CD4-positive, alpha-beta T cell treated with Interleukin-2 at 100 ng/mL for 4 hours (primary cell): ENCODE measurements at regions not wholly inside any gene's neighbourhood (a gene's known extent, or its start where the extent isn't known, plus 50 kb on each side); places are given as distances from the start of the nearest gene placed in this dataset.
"Not testable (repeated sequence)": the region's sequence is repeated elsewhere in the genome, so short reads cannot be mapped to it uniquely, and the experiment has no call there.

Experiments
- DNase-seq: peaks from one replicate; pipeline ENCODE4 v3.0.0-alpha.2; 2020; ENCODE audit warnings: low spot score

- no peak for DNase-seq
Observed at GRCh38 chr21:36596174-36596573, 102.7 kb upstream of the SIM2 start.

GRCh38 chr21:36601362-36601761, 97.6 kb upstream of the SIM2 start:
- DNase-seq = no peak

GRCh38 chr21:36602735-36603134, 96.2 kb upstream of the SIM2 start:
- no peak for DNase-seq

DNA sequence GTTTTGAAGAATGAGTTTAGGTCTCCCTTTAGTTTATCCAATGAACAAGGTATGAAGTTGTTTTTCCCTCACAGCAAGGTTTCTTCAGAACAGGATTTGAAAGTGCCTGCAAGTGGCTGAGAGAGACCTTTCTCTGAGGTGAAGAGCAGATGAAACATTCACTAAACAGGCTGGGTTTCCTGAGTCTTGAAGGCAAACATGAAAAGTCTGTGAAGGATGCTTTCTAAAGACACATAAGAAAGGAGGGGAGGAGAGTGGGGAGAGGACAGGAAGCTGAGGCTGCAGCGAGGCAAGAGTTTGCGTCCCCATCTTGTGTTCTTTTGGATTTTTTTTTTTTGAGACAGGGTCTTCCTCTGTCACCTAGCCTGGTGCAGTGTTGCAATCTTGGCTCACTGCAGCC, 95.7 kb upstream of the SIM2 start:
- no peak for DNase-seq

- no peak for DNase-seq
Observed at GRCh38 chr21:36605426-36605825, 93.5 kb upstream of the SIM2 start.

GRCh38 chr21:36606287-36606982, 92.5 kb upstream of the SIM2 start:
- no peak for DNase-seq

GRCh38 chr21:36606983-36607325, 92.0 kb upstream of the SIM2 start:
- no peak for DNase-seq

DNA sequence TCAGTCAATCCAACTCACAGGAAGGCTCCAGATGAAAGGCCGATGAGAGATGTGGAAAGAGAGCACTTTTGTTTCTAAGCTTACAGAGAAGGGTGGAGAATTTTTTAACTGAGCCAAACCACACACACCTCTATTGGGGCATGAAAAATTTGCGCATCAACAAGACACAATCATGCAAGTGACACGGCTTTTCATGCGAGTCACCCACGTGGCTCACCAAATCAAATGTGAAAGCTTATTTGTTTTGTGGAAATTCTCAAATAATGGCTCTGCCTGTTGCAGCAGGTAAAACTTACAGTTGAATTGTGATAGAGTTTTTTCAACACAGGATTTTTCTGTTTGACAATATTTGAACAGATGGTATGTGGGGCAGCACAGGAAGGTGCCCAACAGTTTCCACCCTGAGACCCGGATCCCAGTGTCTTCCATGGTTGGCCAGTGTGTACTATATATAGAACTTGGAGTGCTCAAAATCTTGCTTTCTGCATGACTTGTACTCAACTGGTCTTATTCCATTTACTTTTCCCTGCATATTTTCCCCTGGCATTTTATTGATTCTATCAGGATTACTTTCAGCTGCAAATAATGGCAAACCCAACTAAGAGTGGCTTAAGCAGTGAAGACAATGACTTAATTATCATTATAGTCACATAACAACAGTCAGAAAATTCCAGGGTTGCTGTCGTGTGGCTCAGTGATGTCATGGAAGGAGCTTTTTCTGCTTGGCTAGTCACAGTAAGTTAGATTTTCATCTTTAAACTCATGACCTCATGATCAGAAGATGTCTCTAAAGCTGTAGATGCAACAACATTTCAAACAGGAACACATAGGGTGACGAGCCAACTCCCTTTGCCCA, 90.6 kb upstream of the SIM2 start:
- DNase-seq = no peak

DNA sequence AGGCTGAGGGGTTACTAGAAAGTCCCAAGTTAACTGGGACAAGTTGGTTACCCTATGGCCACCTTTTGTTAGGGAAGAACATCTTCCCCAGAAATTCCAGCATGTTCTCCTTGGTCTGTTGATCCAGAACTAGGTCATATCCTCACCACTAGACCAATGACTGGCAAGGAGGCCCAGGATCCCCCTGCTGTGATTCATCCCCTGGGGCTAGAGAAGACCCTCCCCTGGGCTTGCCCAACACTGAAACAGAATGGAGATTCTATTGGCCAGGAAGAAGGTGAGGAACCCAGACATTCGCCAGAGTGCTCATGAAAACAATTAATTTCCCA, 90.1 kb upstream of the SIM2 start:
- DNase-seq = no peak

DNA sequence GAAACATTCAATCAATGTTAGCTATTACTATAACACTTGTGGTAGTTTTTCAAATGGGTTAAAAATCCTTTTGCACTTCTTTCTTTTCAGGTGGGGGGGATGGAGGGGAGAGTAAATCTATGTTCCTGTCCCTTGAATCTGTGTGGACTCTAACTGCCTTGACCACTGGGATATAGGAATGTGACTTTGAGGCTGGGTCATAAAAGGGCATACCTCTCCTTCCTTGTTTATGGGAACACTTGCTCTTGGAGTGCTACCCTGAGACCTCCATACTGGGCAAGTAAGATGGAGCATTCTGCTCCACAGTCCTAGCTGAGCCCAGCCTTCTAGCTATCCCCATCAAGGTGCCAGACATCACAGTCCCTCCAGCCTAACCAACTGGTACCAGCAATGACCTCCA, 89.3 kb upstream of the SIM2 start:
- no peak for DNase-seq

- DNase-seq = no peak
Observed at GRCh38 chr21:36610201-36610600, 88.7 kb upstream of the SIM2 start.

DNA sequence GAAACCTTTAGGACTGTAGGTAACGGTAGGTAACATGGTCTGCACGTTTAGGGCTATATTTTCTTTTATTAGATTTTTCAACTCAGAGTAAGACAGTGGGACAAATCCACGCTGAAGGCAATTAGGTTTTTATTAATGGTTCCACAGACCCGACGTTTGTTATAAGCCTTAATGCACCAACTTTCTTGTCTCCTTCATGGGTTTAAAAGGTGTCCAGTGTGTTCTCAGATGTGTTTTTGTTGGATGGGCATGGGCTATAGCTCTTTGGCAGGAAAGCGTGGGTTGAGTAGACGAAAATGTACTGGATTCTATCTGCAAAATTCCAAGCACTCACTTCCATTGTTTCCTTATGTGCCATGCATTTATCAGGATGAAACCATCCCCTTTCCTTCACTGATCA, 88.0 kb upstream of the SIM2 start:
- DNase-seq = no peak

DNA sequence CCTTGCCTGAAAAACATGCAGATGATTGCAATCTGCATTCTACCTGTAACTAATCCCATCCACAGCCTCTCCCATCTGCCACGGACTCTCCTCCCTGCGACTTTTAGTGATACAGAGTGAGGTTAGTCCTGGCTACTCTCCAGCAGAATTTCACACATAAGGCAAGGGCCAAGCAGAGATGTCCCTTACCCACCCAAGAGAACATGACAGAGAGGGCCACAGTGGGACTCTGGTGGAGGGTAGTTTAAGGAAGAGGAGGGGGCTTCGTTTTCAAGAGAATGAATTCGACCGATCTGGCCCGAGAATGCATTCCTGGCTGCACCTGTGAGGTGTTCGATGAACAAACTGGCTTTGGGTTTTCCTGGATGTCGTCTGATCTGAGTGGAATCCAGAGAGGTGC, 87.5 kb upstream of the SIM2 start:
- no peak for DNase-seq

GRCh38 chr21:36613059-36613458, 85.9 kb upstream of the SIM2 start:
- DNase-seq = no peak

DNA sequence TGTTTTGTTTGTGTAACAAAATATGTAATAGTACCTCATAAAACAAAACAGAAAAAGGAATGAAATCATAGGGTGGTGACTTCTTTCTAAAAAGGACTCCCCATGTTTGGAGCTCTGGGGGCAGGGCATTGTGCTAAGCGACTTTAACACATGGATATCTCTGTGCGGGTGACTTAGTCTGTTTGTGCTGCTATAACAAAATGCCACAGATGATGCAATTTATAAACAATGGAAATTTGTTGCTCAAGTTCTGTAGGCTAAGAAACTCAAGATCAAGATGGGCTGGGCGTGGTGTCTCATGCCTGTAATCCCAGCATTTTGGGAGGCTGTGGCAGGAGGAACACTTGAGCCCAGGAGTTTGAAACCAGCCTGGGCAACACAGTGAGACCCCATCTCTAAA, 85.4 kb upstream of the SIM2 start:
- no peak for DNase-seq

DNA sequence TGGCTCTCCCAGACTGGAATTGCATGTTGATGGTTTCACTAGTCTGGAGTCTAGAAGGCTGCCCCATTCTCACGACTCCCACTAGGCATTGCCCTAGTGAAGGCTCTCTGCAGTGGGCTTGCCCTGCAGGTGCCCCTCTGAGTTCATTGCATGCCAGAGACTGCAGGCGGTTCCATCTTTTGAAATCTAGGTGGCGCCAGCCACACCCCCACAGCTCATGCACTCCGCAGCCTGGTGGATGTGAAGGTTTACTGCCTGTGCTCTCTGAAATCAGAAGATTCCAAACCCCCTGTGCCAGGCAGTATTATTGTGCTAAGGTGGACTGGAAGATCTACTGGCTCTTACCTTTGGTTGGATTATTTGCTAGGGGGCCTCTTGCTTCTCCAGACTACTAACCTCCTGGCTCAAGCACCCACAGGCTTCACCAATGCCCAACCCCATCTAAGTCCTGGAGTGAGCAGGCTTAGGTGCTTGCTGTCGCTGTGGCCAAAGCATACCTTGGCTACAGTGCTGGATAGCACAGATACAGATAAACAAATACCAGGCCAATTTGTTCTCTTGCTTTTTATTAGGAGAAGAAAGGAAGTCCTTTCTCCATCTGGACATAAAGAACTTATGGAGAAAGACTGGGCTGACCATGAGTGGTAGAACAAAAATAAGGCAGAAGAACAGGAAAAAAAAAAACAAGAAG, 83.5 kb upstream of the SIM2 start:
- DNase-seq = no peak

GRCh38 chr21:36616773-36617172, 82.1 kb upstream of the SIM2 start:
- DNase-seq = not testable (repeated sequence)

- DNase-seq = not testable (repeated sequence)
Observed at GRCh38 chr21:36621794-36622193, 77.1 kb upstream of the SIM2 start.

GRCh38 chr21:36624105-36624504, 74.8 kb upstream of the SIM2 start:
- DNase-seq = no peak

DNA sequence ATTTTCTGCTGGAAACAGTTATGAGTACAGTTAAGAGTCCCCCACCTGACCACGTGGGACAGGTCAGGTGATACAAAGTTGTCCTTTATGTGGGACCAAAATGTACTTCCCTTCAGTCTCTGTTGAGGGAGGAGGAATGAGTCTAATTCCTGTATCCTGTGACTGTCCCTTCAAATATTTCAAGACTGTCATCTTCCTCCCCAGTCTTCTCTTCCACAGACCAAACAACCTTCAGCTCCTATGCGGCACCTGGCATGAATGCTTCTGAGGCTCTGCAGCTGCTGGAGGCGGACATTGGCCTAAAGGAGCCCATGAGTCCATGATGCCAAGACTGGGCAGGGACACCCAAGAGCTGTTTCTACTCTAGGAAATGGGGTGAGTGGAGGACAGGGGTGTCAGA, 72.1 kb upstream of the SIM2 start:
- DNase-seq = no peak

DNA sequence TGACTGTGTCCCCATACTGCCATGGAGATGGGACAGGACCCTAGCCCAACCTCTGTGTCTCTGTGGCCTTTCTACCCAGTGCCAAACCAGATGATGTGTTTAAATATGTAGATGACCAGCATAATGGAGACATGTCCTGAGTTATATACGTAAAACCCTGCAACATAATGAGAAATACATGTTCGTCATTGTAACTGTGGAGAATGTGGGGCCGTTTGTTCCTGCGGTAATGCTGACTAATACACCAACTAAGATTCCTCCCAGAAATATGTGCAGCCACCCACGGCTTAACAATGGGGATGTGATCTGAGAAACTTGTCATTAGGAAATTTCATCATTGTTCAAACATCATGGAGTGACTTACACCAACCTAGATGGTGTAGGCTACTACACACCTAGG, 71.7 kb upstream of the SIM2 start:
- no peak for DNase-seq

GRCh38 chr21:36628106-36628505, 70.8 kb upstream of the SIM2 start:
- DNase-seq = no peak

- no peak for DNase-seq
Observed at GRCh38 chr21:36628761-36629460, 70.0 kb upstream of the SIM2 start.
